Ascending aorta (tissue), 2 donors: ENCODE measurements at regions not wholly inside any gene's neighbourhood (a gene's known extent, or its start where the extent isn't known, plus 50 kb on each side); places are given as distances from the start of the nearest gene placed in this dataset.

Experiments
- DNase-seq, 2 donors: peaks; one replicate each; pipeline ENCODE4 v3.0.0-alpha.2; 2019; ENCODE audit warnings: low spot score in 2 of 2
- H3K27ac ChIP-seq, 2 donors: fragments of 200-600 bp; sonication (generic); one replicate each; pipeline ENCODE4 v1.5.1; 2016 to 2017; ENCODE audit warnings: mild to moderate bottlenecking in 1 of 2
- H3K27me3 ChIP-seq: fragments of 200-600 bp; sonication (generic); one replicate; pipeline ENCODE4 v1.5.1; 2017
- H3K36me3 ChIP-seq, 2 donors: fragments of 200-600 bp; sonication (generic); one replicate each; pipeline ENCODE4 v1.5.1; 2016
- H3K4me1 ChIP-seq, 2 donors: fragments of 200-600 bp; sonication (generic); one replicate each; pipeline ENCODE4 v1.5.1; 2016 to 2017; ENCODE audit warnings: mild to moderate bottlenecking in 1 of 2
- H3K4me3 ChIP-seq, 2 donors: fragments of 200-600 bp; sonication (generic); one replicate each; pipeline ENCODE4 v1.5.1; 2016 to 2017; ENCODE audit warnings: mild to moderate bottlenecking in 1 of 2
- H3K9me3 ChIP-seq, 2 donors: fragments of 200-600 bp; sonication (generic); one replicate each; pipeline ENCODE4 v1.5.1; 2016
- CTCF ChIP-seq, 3 experiments: fragments of 200-600 bp in 2 of 3; fragments of 450-650 bp in 1 of 3; sonication (generic) in 2 of 3; IDR thresholded peaks; one replicate each; pipeline ENCODE4 v1.5.1; 2016 to 2019; ENCODE audit warnings: antibody characterized with exemption in 3 of 3, mild to moderate bottlenecking in 1 of 3, moderate library complexity in 1 of 3
- intact Hi-C: fragments of 100-400 bp; cut with DNase I; formaldehyde crosslinking; loops from one replicate; pipeline ENCODE4 v1.15.1; 2023

GRCh38 chr6:163815796-163816195 is 401.3 kb downstream of the QKI start:
- Histone ChIP-seq H3K27me3 (no peaks in the 10 kb centered on the region), H3K27ac (no peak overlapping the region), H3K36me3 (no peaks in the 10 kb centered on the region), H3K4me1 (no peaks in the 10 kb centered on the region), H3K4me3 (no peak overlapping the region), H3K9me3 (no peaks in the 10 kb centered on the region)
- intact Hi-C loops: no loop called here
- DNase-seq: no peak
- TF ChIP-seq CTCF (IDR thresholded peaks at IDR 0.05): no peak

DNA sequence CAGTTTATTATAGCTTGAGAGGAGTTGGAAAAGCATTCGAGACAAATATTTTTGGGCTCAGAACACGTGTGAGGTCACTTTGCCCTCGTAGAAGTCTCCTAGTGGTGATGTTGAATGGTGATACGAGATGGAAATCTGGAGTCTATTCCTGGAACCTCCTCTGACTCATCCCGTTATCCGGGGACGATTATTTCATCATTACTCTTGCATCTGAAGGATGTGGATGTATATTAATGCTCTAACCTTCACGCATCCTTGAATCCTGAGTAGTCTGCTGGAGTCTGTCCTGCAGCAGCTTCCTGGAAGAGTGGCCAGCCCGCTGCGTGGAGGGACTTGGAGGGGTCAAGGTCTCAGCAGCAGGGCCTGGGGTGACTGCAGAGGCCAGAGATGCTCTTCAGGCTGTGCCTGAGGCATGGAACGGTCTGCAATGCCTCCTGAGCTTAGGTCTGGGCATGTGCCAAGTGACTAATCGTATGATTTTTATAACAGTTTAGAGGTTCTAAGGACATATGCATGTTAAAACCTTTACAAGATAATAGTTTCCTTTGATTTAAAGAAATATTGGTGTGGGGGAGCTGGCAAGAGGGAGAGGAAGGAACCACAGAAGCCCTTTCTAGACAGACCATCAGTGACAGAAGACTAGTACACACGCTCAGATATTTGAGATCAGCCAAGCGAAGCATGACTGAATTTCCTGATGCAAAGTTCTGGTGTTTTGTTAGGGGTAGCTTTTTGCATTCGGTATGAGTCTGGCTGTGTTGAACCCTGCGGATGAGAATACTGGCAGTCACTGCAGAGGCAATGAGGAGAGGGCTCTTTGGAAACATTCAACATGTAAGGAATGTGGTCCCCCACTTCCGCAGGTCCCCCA is 400.2 kb downstream of the QKI start:
- intact Hi-C loops: no loop called here
- Histone ChIP-seq H3K4me1 (no peaks in the 10 kb centered on the region), H3K36me3 (no peaks in the 10 kb centered on the region), H3K9me3 (no peaks in the 10 kb centered on the region), H3K27ac (no peak overlapping the region), H3K4me3 (no peak overlapping the region), H3K27me3 (no peaks in the 10 kb centered on the region)
- TF ChIP-seq CTCF (IDR thresholded peaks at IDR 0.05): no peak
- no peak for DNase-seq

DNA sequence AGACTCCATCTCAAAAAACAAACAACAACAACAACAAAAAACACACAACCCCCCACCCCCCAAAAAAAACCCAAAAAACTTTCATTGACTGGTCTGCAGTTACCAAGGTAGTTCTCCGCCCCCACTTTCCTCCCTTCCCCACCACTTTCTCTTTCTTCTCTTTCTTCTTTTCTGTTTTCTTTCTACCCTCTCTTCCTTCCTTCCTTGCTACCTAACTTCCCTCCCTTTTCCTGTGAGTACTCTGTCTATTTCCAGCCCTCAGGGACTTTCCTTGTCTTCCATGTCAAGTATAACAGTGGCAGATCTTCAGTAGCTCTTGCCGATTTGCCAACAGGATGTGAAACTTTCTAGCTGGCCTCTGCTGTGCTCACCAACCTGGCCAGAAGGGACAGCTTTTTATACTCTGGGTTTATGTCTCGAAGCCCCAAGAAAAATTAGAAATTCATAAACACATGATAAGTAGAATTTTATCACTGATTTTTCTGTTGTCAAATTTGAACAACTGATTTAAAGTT is 399.5 kb downstream of the QKI start:
- Histone ChIP-seq H3K36me3 (no peaks in the 10 kb centered on the region), H3K27ac (no peak overlapping the region), H3K27me3 (no peaks in the 10 kb centered on the region), H3K4me3 (no peak overlapping the region), H3K9me3 (no peaks in the 10 kb centered on the region), H3K4me1 (no peaks in the 10 kb centered on the region)
- no peak for TF ChIP-seq CTCF (IDR thresholded peaks at IDR 0.05)
- intact Hi-C loops: no loop called here
- DNase-seq: no peak

GRCh38 chr6:163811317-163811716 is 396.8 kb downstream of the QKI start:
- no peak overlapping the region for H3K4me3 ChIP-seq
- no peak for TF ChIP-seq CTCF (IDR thresholded peaks at IDR 0.05)
- H3K27me3 ChIP-seq: no peaks in the 10 kb centered on the region
- no peak overlapping the region for H3K27ac ChIP-seq
- H3K36me3 ChIP-seq: no peaks in the 10 kb centered on the region
- no peak for DNase-seq
- H3K9me3 ChIP-seq: no peaks in the 10 kb centered on the region
- no peaks in the 10 kb centered on the region for H3K4me1 ChIP-seq
- intact Hi-C loops: no loop called here

- H3K27ac ChIP-seq: no peak overlapping the region
- intact Hi-C loops: no loop called here
- H3K4me3 ChIP-seq: no peak overlapping the region
- H3K36me3 ChIP-seq: no peaks in the 10 kb centered on the region
- TF ChIP-seq CTCF (IDR thresholded peaks at IDR 0.05): no peak
- no peak for DNase-seq
- H3K9me3 ChIP-seq: no peaks in the 10 kb centered on the region
- H3K4me1 ChIP-seq: no peaks in the 10 kb centered on the region
- H3K27me3 ChIP-seq: no peaks in the 10 kb centered on the region
Observed at GRCh38 chr6:163809364-163809763, 394.8 kb downstream of the QKI start.
